GM19035 (cell line): ENCODE measurements at regions not wholly inside any gene's neighbourhood (a gene's known extent, or its start where the extent isn't known, plus 50 kb on each side); places are given as distances from the start of the nearest gene placed in this dataset.

Experiments used
- ATAC-seq: cut with Tn5 transposase; IDR thresholded peaks from one replicate; pipeline ENCODE4 v1.9.1; 2021; ENCODE audit not compliant: unreplicated experiment

- no peak for ATAC-seq
Measured at GRCh38 chr2:65514555-65515195, 82.3 kb upstream of the SPRED2 start.

GRCh38 chr2:65512783-65513182 is 80.4 kb upstream of the SPRED2 start:
- no peak for ATAC-seq

- no peak for ATAC-seq
Measured at GRCh38 chr2:65511306-65511705, 78.9 kb upstream of the SPRED2 start.

- no peak for ATAC-seq
Measured at GRCh38 chr2:65508225-65508624, 75.8 kb upstream of the SPRED2 start.

- ATAC-seq: no peak
Measured at GRCh38 chr2:65507102-65508069, 75.0 kb upstream of the SPRED2 start.

GRCh38 chr2:65504814-65505697 is 72.7 kb upstream of the SPRED2 start:
- no peak for ATAC-seq

DNA sequence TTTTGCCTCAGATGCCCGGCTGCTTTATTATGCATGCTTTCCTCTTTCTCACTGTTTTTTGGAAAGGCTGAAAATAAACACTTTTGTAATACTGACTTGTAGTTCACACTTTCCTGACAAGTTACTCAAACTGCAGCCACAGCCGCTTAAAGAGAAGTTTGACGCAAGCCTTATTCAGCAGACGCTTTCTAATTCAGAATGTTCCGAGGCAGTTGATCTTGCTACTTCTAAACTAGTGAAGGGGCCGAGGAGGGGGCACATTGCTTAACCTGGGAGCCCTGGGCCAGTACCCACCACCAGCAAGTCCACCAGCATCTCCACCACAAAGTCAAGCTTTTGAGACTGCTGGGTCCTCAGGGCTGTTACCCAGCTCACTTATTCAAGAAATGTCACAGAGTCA is 71.8 kb upstream of the SPRED2 start:
- ATAC-seq: no peak

GRCh38 chr2:65503746-65504145 is 71.3 kb upstream of the SPRED2 start:
- ATAC-seq: no peak

DNA sequence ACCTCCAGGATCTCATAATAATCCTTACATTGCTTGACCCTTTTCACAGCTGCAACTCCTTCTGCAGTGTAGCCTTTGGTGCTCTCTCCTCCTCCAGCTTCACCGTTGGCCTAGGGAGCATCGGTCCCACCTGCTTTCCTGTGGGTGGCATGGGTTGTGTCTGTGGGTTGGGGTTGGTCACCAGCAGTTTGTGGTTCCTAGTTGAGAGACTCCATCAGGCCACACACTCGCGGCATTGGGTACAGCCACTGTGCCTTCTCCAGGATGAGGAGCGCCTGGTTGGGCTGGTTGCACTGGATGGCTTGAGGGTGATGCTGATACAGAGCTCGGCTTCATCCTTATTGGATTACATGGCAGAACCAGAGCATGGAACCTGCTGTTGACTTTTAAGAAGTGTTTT is 69.4 kb upstream of the SPRED2 start:
- ATAC-seq: no peak

- ATAC-seq: peak; percentile 57
Measured at GRCh38 chr2:65501074-65501473, 68.7 kb upstream of the SPRED2 start.

DNA sequence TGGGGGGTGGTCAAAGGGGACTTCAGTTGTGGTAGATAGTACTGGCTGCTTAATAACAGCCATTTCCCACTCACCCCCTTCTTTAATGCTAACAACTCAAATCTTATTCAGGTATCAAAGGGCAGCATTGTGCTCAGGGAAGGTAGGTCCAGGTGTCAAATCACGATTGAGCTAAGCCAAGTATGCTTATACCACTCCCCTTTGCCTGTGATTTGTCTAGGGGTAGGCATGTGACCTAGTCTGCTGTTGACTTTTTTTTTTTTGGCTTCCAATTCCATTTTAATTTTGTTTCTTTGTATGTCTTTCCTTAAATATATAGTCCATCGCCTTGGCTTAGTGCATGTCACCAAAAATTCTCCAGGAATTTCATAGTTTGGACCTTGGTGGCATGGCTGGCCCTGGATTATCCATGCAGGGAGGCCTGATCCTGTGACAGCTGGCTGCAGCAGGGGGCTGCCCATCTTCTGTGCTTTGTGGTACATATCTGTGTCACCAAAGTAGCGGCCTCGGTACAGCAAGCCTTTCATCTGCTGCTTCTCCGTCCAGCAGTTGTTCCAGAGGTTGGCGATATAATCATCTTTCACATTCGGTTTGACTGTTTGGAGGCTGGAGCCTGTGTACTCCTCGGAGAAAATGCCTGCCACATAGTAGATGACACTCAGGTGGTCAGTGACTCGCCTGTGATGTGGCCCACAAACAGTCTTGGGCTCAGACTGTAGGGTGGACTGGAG is 68.1 kb upstream of the SPRED2 start:
- ATAC-seq: peak; percentile 43

DNA sequence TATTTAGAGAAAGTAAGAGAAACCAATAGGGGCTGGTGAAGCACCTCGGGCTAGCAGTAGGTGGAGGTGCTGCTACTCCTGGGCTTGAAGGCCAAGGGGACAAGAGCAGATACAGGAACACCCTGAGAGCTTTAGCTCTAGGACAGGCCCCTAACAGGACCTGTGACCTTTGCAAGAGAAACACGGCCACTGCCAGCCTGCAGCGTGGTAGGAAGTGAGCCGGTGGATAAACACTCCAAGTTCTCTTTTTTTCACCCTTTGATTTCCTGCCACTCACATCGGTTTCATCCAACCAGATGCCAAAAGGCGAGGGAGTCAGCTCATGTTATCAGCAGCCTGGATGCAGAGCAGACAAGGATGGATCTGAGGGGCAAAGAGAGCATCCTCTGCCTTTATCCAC is 66.8 kb upstream of the SPRED2 start:
- no peak for ATAC-seq

DNA sequence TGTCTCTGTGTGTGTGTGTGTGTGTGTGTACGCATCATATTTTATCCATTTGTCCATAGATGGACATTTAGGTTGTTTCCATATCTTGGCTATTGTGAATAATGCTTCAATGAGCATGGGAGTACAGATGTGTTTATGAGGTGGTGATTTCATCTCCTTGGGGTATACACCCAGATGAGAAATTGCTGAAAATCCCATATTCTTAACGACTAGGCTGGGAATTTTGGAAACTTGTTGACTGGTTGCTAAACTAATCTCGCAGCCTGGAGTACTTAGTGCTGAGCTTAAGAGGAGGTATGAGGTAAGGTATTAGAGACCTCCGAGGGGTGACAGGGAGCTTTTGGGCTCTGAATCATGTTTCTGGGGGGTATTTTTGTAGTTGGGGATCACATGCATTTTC is 66.0 kb upstream of the SPRED2 start:
- no peak for ATAC-seq

DNA sequence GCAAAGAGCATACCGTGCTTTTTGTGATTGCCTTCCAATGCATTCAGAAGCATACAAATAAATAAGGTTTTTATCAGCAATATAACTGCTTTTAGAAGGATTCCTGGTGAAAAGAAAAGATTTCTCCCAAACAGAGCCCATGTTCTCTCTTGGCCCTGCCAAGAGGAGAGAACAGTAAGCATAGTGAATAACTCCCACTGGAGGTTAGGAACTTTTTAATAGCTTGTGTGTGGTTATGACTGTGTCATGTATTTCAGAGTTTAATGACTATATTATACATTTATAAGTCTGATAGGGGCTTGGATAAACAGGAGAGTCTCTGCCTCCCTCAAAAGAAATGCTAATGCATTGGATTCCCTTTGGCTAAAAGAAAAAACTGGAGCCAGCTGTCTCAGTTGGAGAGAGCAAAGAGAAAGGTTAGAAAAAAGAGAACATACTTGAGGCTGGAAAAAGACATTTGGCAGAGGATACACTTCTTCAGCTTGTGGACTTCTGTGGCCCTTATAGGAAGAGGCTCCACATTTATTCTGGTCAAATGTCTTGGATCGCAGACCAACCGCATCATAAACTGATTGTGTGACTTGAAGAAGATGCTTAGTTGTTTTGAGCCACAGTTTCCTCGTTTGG is 63.0 kb upstream of the SPRED2 start:
- ATAC-seq: no peak

GRCh38 chr2:65494078-65494477 is 61.7 kb upstream of the SPRED2 start:
- ATAC-seq: no peak

DNA sequence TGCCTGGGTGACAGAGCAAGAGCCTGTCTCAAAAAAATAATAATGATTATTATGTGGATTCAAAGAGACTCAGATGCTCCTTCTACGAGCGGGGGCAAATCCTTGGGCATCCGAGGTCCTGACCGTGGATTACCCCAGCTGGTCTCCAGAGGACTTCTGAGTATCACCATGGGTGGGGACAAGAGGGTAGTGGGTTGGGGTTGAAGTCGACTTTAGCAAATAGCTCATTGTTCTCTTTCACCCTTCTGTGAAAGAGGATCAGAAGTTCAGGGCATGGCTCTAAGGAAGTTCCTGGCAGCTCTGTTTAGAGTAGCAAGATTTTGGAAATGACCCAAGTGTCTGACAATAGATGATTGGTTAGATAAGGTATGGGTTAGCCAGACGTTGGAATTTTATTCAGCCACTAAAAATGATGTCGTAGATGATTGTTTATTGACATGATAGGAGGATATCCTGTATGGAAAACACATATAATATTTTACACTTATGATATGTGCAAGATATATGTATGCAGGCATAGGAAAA is 59.0 kb upstream of the SPRED2 start:
- ATAC-seq: no peak

DNA sequence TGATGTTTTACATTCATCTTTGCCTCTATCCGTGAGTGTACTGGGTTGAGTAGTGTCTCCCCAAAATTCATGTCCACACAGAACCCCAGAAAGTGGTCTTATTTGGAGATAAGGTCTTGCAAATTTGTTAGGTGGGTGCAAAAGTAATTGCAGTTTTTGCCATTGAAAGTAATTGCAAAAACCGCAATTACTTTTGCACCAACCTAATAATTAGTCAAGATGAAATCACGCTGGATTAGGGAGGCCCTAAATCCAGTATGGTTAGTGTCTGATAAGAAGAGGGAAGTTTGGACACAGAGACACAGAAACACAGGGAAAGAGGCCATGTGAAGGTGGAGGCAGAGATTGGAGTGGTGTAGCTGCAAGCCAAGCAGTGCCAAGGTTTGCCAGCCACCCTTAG is 57.8 kb upstream of the SPRED2 start:
- no peak for ATAC-seq

DNA sequence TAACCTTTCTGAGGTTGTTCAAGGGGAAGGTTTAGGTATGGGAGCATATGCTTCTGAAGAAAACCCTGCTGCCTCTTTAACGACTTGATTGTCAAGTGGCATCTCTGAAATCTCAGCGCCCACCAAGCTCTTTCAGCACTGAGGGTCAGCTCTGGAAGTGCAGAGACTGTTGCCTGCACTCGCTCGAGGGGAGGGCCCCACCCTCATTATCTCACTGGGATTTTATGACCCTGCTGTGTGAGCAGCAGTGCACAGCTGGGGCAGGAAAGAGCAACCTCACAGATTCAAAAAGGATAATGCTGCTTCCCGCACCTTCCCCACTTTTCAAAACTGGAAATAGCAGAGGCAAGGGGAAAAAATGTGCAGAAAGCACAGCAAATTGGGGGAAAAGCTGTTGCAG is 56.9 kb upstream of the SPRED2 start:
- ATAC-seq: no peak

- no peak for ATAC-seq
Measured at GRCh38 chr2:65488527-65488926, 56.1 kb upstream of the SPRED2 start.

DNA sequence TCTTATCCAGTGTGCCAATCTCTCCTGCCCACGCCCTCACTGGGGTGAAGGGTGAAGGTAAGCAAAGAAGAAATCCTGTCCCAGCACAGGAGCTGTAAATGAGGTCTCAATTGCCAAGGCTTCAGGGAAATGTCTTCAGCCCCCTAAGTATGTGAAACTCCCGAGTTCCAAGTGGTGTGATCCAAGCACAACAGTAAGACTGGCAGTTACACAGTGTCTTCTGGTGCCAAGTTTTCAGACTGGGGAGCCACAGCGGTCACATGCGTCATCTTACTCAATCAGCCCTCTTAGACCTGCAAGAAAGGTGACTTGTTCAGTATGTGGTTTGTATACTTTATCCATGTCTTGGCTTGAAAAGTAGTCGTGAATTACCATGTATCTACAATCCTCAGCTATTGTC is 55.0 kb upstream of the SPRED2 start:
- ATAC-seq: no peak
